ENCODE measurements at regions not wholly inside any gene's neighbourhood (a gene's known extent, or its start where the extent isn't known, plus 50 kb on each side); places are given as distances from the start of the nearest gene placed in this dataset.

DNA sequence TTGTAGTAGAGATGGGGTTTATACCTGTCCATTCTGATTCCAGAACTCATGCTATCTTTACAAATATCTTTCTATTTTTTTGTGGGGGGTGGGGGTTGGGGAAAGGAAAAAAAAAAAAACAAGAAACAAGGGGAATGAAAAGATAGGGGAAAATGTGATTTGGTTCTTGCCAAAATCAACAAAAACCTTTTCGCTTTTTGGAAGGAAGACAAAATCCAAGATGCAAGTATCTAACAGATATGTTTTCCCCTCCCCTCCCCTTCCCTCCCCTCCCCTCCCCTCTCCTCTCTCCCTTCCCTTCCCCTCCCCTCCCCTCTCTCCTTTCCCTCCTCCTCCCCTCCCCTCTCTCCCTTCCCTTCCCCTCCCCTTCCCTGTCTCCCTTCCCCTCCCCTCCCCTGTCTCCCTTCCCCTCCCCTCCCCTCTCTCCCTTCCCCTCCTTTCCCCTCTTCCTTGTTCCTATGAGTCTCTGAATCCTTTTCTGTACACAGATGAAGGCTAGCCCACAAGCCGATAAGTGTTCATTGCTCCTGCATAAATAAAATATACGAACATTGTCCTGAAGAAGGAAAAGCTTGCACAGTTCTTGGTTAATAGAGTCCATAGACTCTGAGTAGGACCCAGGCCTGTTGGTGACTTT, 551.9 kb downstream of the EDEM1 start:
- no peak for TF ChIP-seq POLR2AphosphoS5 (IDR thresholded peaks at IDR 0.05; ENCODE audit: insufficient read depth, low read depth, low read length)
- no peak for TF ChIP-seq FOS (IDR thresholded peaks at IDR 0.05; ENCODE audit: borderline replicate concordance, insufficient read depth, low read length)
- no peak for TF ChIP-seq JUN (IDR thresholded peaks at IDR 0.05; ENCODE audit: borderline replicate concordance, insufficient read depth, insufficient read length, low read depth)
- TF ChIP-seq EZH2 (IDR thresholded peaks at IDR 0.05; ENCODE audit: borderline replicate concordance, low read depth, low read length, severe bottlenecking), result no peak
- no peak for TF ChIP-seq GATA2 (IDR thresholded peaks at IDR 0.05; ENCODE audit: insufficient read depth, insufficient read length, low read depth, low read length)
- no peak for TF ChIP-seq POLR2A (IDR thresholded peaks at IDR 0.05; ENCODE audit: low read depth, low read length)
- TF ChIP-seq, protein P1, sequence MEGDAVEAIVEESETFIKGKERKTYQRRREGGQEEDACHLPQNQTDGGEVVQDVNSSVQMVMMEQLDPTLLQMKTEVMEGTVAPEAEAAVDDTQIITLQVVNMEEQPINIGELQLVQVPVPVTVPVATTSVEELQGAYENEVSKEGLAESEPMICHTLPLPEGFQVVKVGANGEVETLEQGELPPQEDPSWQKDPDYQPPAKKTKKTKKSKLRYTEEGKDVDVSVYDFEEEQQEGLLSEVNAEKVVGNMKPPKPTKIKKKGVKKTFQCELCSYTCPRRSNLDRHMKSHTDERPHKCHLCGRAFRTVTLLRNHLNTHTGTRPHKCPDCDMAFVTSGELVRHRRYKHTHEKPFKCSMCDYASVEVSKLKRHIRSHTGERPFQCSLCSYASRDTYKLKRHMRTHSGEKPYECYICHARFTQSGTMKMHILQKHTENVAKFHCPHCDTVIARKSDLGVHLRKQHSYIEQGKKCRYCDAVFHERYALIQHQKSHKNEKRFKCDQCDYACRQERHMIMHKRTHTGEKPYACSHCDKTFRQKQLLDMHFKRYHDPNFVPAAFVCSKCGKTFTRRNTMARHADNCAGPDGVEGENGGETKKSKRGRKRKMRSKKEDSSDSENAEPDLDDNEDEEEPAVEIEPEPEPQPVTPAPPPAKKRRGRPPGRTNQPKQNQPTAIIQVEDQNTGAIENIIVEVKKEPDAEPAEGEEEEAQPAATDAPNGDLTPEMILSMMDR (IDR thresholded peaks at IDR 0.05; ENCODE audit: extremely low read depth in 1 of 2, insufficient read depth in 1 of 2, low read depth in 1 of 2, low read length in 2 of 2), result no peak
- TF ChIP-seq, protein P2, sequence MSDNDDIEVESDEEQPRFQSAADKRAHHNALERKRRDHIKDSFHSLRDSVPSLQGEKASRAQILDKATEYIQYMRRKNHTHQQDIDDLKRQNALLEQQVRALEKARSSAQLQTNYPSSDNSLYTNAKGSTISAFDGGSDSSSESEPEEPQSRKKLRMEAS (IDR thresholded peaks at IDR 0.05; ENCODE audit: insufficient read depth, insufficient read length), result no peak
- TF ChIP-seq MYC (IDR thresholded peaks at IDR 0.05; ENCODE audit: low read depth, low read length), result no peak
- intact Hi-C loops (cut with micrococcal nuclease) (no loop called here), dilution Hi-C loops (cut with MboI; ENCODE audit: extremely low pct_ligation_motif_present, low sequenced_read_pairs) (no loop called here)
- POLR2A ChIA-PET, result no interaction called here
- Histone ChIP-seq H3K4me1 (ENCODE audit: control insufficient read depth, extremely low read depth, insufficient read depth, low read length) (no peaks in the 10 kb centered on the region), H3K9me1 (replicated peaks; ENCODE audit: control insufficient read depth, extremely low read depth, insufficient read depth, low read length) (no peaks in the 10 kb centered on the region), H3K79me2 (ENCODE audit: control insufficient read depth, insufficient read depth, low read length) (no peaks in the 10 kb centered on the region), H3K27me3 (ENCODE audit: control insufficient read depth in 2 of 2, insufficient read depth in 2 of 2, low read length in 2 of 2) (no peaks in the 10 kb centered on the region), H3K9me3 (replicated peaks; ENCODE audit: control insufficient read depth, insufficient read depth, low read length) (no peaks in the 10 kb centered on the region), H3K4me2 (ENCODE audit: insufficient read depth, low read length) (no peak overlapping the region), H3K36me3 (ENCODE audit: control insufficient read depth in 2 of 2, extremely low read depth in 1 of 2, insufficient read depth in 2 of 2, low read length in 2 of 2) (no peaks in the 10 kb centered on the region), H3K4me3 (replicated peaks in 1 of 3; ENCODE audit: insufficient read depth in 1 of 3, low read depth in 1 of 3, low read length in 3 of 3) (no peak overlapping the region), H3K27ac (ENCODE audit: insufficient read depth, low read depth, low read length) (no peak overlapping the region), H4K20me1 (replicated peaks; ENCODE audit: control insufficient read depth, extremely low read depth, insufficient read depth, low read length) (no peaks in the 10 kb centered on the region), H3K9ac (replicated peaks; ENCODE audit: extremely low read depth, insufficient read depth, low read length) (no peak overlapping the region), H2AFZ (ENCODE audit: low read depth, low read length) (no peak overlapping the region)
- CTCF ChIA-PET, result no interaction called here
- DNase-seq (ENCODE audit: low read depth, low spot score) (no peak), FAIRE-seq (no peak)
- no TSS peak for BruUV-seq (replicated peaks)

Measured in endothelial cell of umbilical vein (primary cell).